ENCODE measurements at regions not wholly inside any gene's neighbourhood (a gene's known extent, or its start where the extent isn't known, plus 50 kb on each side); places are given as distances from the start of the nearest gene placed in this dataset.
"Not testable (repeated sequence)": the region's sequence is repeated elsewhere in the genome, so short reads cannot be mapped to it uniquely, and the experiment has no call there.

- H3K27me3 ChIP-seq: no peaks in the 10 kb centered on the region
- TF ChIP-seq CTCF (IDR thresholded peaks at IDR 0.05): no peak
- no peaks in the 10 kb centered on the region for H3K36me3 ChIP-seq
- peaks cover 0 to 26% (median 0%) of the 10 kb centered on the region in 11 donors for H3K9me3 ChIP-seq
- DNase-seq: no peak
- no peak overlapping the region for H3K27ac ChIP-seq
- ATAC-seq: no peak
- H3K4me1 ChIP-seq: no peaks in the 10 kb centered on the region
- H3K4me3 ChIP-seq: no peak overlapping the region
- intact Hi-C loops (cut with DNase I): no loop called here
Observed at GRCh38 chr13:87235621-87236020, 435.6 kb upstream of the SLITRK5 start.

GRCh38 chr13:87244256-87244890 is 426.8 kb upstream of the SLITRK5 start:
- Histone ChIP-seq H3K9me3 (peaks cover 0 to 5% (median 0%) of the 10 kb centered on the region in 11 donors), H3K27me3 (no peaks in the 10 kb centered on the region), H3K27ac (no peak overlapping the region), H3K36me3 (no peaks in the 10 kb centered on the region), H3K4me1 (no peaks in the 10 kb centered on the region), H3K4me3 (no peak overlapping the region)
- ATAC-seq (no peak), DNase-seq (no peak)
- intact Hi-C loops (cut with DNase I): no loop called here
- WGBS, 2 donors: 79 to 90% methylated on average over 3 of the region's 3 CpGs
- no peak for TF ChIP-seq CTCF (IDR thresholded peaks at IDR 0.05)

GRCh38 chr13:87249847-87250246 is 421.3 kb upstream of the SLITRK5 start:
- H3K4me3 ChIP-seq; H3K4me1 ChIP-seq; H3K36me3 ChIP-seq; DNase-seq; ATAC-seq; H3K27ac ChIP-seq; H3K27me3 ChIP-seq; intact Hi-C loops (cut with DNase I): not testable (repeated sequence)
- 81 to 85% methylated on average over 8 of the region's 8 CpGs for WGBS, 2 donors
- H3K9me3 ChIP-seq: peaks cover 0 to 14% (median 0%) of the 10 kb centered on the region in 11 donors

GRCh38 chr13:87255394-87255793 is 415.8 kb upstream of the SLITRK5 start:
- no peak for TF ChIP-seq CTCF (IDR thresholded peaks at IDR 0.05)
- peaks cover 0 to 9% (median 0%) of the 10 kb centered on the region in 11 donors for H3K9me3 ChIP-seq
- DNase-seq (no peak), ATAC-seq (no peak)
- H3K27me3 ChIP-seq: no peaks in the 10 kb centered on the region
- intact Hi-C loops (cut with DNase I): no loop called here
- H3K36me3 ChIP-seq: no peaks in the 10 kb centered on the region
- WGBS, 2 donors: 90 to 93% methylated on average over 5 of the region's 5 CpGs
- no peak overlapping the region for H3K27ac ChIP-seq
- no peak overlapping the region for H3K4me3 ChIP-seq
- H3K4me1 ChIP-seq: no peaks in the 10 kb centered on the region

- intact Hi-C loops (cut with DNase I): no loop called here
- 22 to 23% methylated on average over 5 of the region's 5 CpGs for WGBS, 2 donors
- TF ChIP-seq CTCF (IDR thresholded peaks at IDR 0.05): peak in 6 of 9 donors; percentile 14 to 47 (median 28)
- Histone ChIP-seq H3K4me1 (no peaks in the 10 kb centered on the region), H3K36me3 (no peaks in the 10 kb centered on the region), H3K27me3 (no peaks in the 10 kb centered on the region), H3K27ac (no peak overlapping the region), H3K4me3 (no peak overlapping the region), H3K9me3 (peaks cover 0 to 7% (median 0%) of the 10 kb centered on the region in 11 donors)
- no peak for DNase-seq
- ATAC-seq: no peak
Observed at GRCh38 chr13:87259479-87260083, 411.6 kb upstream of the SLITRK5 start.
